ENCODE measurements at regions not wholly inside any gene's neighbourhood (a gene's known extent, or its start where the extent isn't known, plus 50 kb on each side); places are given as distances from the start of the nearest gene placed in this dataset.

DNA sequence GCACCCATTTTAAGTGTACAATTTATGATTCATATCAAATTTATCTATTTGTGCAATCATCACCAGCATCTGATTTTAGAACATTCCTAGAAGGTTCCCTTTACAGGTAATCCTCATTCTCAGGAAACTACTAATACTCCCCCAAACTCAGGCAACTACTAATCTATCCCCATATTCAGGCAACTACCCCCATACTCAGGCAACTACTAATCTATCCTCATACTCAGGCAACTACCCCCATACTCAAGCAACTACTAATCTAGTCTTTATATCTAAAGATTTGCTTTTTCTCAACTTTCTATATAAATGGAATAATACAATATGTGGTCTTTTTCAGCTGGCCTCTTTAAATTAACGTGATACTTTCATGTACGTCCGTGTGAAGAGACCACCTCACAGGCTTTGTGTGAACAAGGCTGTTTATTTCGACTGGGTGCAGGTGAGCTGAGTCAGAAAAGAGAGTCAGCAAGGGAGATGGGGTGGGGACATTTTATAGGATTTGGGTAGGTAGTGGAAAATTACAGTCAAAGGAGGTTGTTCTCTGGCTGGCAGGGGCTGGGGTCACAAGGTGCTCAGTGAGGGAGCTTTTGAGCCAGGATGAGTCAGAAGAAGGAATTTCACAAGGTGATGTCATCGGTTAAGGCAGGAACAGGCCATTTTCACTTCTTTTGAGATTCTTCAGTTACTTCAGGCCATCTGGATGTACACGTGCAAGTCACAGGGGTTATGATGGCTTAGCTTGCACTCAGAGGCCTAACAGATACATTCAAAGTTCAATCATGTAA, 1444.5 kb upstream of the CADM2 start:
- TF ChIP-seq, protein P1, sequence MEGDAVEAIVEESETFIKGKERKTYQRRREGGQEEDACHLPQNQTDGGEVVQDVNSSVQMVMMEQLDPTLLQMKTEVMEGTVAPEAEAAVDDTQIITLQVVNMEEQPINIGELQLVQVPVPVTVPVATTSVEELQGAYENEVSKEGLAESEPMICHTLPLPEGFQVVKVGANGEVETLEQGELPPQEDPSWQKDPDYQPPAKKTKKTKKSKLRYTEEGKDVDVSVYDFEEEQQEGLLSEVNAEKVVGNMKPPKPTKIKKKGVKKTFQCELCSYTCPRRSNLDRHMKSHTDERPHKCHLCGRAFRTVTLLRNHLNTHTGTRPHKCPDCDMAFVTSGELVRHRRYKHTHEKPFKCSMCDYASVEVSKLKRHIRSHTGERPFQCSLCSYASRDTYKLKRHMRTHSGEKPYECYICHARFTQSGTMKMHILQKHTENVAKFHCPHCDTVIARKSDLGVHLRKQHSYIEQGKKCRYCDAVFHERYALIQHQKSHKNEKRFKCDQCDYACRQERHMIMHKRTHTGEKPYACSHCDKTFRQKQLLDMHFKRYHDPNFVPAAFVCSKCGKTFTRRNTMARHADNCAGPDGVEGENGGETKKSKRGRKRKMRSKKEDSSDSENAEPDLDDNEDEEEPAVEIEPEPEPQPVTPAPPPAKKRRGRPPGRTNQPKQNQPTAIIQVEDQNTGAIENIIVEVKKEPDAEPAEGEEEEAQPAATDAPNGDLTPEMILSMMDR (IDR thresholded peaks at IDR 0.05; ENCODE audit: unreplicated experiment) = no peak
- intact Hi-C loops (cut with micrococcal nuclease) = no loop called here
- H3K27me3 Mint-ChIP-seq (ENCODE audit: insufficient read depth, unreplicated experiment) = no peaks in the 10 kb centered on the region
- H3K4me3 Mint-ChIP-seq (ENCODE audit: unreplicated experiment) = no peak overlapping the region
- POLR2A ChIA-PET = interaction anchor here (0.5 to 0.6 kb wide), 2 partner anchors 276 to 560 kb away, joined by 3 read pairs; no protein-coding TSS in a partner anchor
- peak overlapping the region; percentile 29 for H3K27ac Mint-ChIP-seq (ENCODE audit: low read depth, unreplicated experiment)
- H3K36me3 Mint-ChIP-seq (ENCODE audit: insufficient read depth, unreplicated experiment) = no peaks in the 10 kb centered on the region
- peaks cover 6% of the 10 kb centered on the region for H3K9me3 Mint-ChIP-seq (ENCODE audit: unreplicated experiment)
- CTCF ChIA-PET = no interaction called here
- no TSS peak for BruUV-seq (replicated peaks)
- peak; percentile 43 for DNase-seq (ENCODE audit: unreplicated experiment)
- peaks cover 10% of the 10 kb centered on the region for H3K4me1 Mint-ChIP-seq (ENCODE audit: insufficient read depth, unreplicated experiment)

DNA sequence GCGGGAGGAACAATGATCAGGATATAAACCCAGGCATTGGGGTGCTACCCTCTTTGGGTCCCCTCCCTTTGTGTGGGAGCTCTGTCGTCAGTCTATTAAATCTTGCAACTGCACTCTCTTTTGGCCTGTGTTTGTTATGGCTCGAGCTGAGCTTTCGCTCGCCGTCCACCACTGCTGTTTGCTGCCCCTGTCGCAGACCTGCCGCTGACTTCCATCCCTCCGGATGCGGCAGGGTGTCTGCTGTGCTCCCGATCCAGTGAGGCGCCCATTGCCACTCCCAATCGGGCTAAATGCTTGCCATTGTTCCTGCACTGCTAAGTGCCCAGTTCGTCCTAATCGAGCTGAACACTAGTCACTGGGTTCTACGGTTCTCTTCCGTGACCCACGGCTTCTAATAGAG, 1443.7 kb upstream of the CADM2 start:
- POLR2A ChIA-PET = interaction anchor here (0.6 kb wide), 1 partner anchor 560 kb away, joined by 3 read pairs; no protein-coding TSS in a partner anchor
- Mint-ChIP-seq H3K4me1 (ENCODE audit: insufficient read depth, unreplicated experiment) (peaks cover 10% of the 10 kb centered on the region), H3K4me3 (ENCODE audit: unreplicated experiment) (no peak overlapping the region), H3K27ac (ENCODE audit: low read depth, unreplicated experiment) (no peak overlapping the region), H3K36me3 (ENCODE audit: insufficient read depth, unreplicated experiment) (no peaks in the 10 kb centered on the region), H3K9me3 (ENCODE audit: unreplicated experiment) (peaks cover 6% of the 10 kb centered on the region), H3K27me3 (ENCODE audit: insufficient read depth, unreplicated experiment) (no peaks in the 10 kb centered on the region)
- no TSS peak for BruUV-seq (replicated peaks)
- no peak for DNase-seq (ENCODE audit: unreplicated experiment)
- intact Hi-C loops (cut with micrococcal nuclease) = no loop called here
- TF ChIP-seq, protein P1 (IDR thresholded peaks at IDR 0.05; ENCODE audit: unreplicated experiment) = no peak
- CTCF ChIA-PET = no interaction called here

DNA sequence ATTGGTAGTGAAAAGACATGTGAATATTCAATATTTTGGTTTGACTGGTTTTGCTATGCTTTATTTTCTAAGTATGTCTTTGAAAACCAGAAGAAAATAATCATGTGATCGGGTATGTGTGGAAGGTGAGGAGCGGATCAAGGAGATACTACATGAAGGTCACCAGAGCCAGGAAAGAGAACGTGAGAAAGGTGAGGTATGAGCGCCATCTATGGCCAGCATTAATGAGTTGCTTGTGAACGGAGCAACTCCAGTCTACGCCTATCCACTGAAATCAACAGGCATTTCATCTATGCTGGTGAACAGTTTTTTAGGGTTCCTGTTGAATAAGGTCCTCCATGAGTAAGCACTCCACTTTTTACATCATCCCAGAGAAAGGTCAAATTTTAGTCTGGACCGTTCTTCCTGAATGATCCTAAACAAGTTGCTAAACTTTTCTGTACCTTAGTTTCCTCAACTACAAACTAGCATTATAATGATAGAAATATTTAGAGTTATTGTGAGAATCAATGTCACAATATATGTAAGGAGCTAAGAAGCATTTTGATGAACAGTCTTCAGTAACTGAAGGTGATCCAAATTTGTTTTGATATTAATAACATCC, 1435.2 kb upstream of the CADM2 start:
- intact Hi-C loops (cut with micrococcal nuclease) = loop anchor here (1.0 to 10.0 kb wide), 7 partner anchors 879 to 1941 kb away; no protein-coding TSS in a partner anchor
- no TSS peak for BruUV-seq (replicated peaks)
- peak; percentile 82 for DNase-seq (ENCODE audit: unreplicated experiment)

DNA sequence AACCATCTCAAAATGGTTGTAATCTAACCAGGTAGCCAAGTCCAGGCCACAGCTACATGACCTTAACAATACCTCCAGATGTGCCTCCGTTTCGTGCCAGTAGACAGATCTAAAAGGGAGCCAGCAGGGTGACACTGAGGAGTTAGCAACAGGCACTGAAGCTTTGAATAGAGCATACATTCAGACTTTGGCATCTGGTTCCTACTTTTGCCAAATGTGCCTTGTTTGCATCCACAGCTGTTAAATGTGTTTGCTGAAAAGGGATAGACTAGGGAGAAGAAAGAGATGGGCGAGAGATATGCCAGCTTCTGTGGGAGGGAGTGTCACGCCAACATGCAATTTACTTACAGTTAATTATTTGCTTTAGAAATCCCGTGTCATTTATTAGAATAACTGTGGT, 1433.9 kb upstream of the CADM2 start:
- H3K4me3 Mint-ChIP-seq (ENCODE audit: unreplicated experiment) = no peak overlapping the region
- BruUV-seq (replicated peaks) = no TSS peak
- peaks cover 6% of the 10 kb centered on the region for H3K4me1 Mint-ChIP-seq (ENCODE audit: insufficient read depth, unreplicated experiment)
- H3K9me3 Mint-ChIP-seq (ENCODE audit: unreplicated experiment) = no peaks in the 10 kb centered on the region
- ChIA-PET POLR2A (no interaction called here), CTCF (interaction anchor here (0.6 kb wide), 1 partner anchor 1631 kb away, joined by 3 read pairs; no protein-coding TSS in a partner anchor)
- intact Hi-C loops (cut with micrococcal nuclease) = loop anchor here (5.0 to 10.0 kb wide), 2 partner anchors 1028 to 1250 kb away; no protein-coding TSS in a partner anchor
- TF ChIP-seq, protein P1 (IDR thresholded peaks at IDR 0.05; ENCODE audit: unreplicated experiment) = no peak
- no peak overlapping the region for H3K27ac Mint-ChIP-seq (ENCODE audit: low read depth, unreplicated experiment)
- no peak for DNase-seq (ENCODE audit: unreplicated experiment)
- no peaks in the 10 kb centered on the region for H3K27me3 Mint-ChIP-seq (ENCODE audit: insufficient read depth, unreplicated experiment)
- H3K36me3 Mint-ChIP-seq (ENCODE audit: insufficient read depth, unreplicated experiment) = no peaks in the 10 kb centered on the region

More for the DNA sequence above, 1435.2 kb upstream of the CADM2 start:
- POLR2A ChIA-PET = interaction anchor here (0.5 to 0.7 kb wide), 3 partner anchors 362 to 1620 kb away, joined by 3 read pairs; no protein-coding TSS in a partner anchor
- TF ChIP-seq, protein P1 (IDR thresholded peaks at IDR 0.05; ENCODE audit: unreplicated experiment) = peak; percentile 76
- H3K9me3 Mint-ChIP-seq (ENCODE audit: unreplicated experiment) = no peaks in the 10 kb centered on the region
- no peaks in the 10 kb centered on the region for H3K27me3 Mint-ChIP-seq (ENCODE audit: insufficient read depth, unreplicated experiment)
- CTCF ChIA-PET = interaction anchor here (0.5 to 0.8 kb wide), 10 partner anchors 30 to 1836 kb away, joined by 3 to 4 read pairs (median 3); no protein-coding TSS in a partner anchor
- no peak overlapping the region for H3K4me3 Mint-ChIP-seq (ENCODE audit: unreplicated experiment)
- H3K27ac Mint-ChIP-seq (ENCODE audit: low read depth, unreplicated experiment) = no peak overlapping the region
- H3K4me1 Mint-ChIP-seq (ENCODE audit: insufficient read depth, unreplicated experiment) = peaks cover 6% of the 10 kb centered on the region
- H3K36me3 Mint-ChIP-seq (ENCODE audit: insufficient read depth, unreplicated experiment) = no peaks in the 10 kb centered on the region

All from MCF 10A (cell line).